ENCODE measurements at regions not wholly inside any gene's neighbourhood (a gene's known extent, or its start where the extent isn't known, plus 50 kb on each side); places are given as distances from the start of the nearest gene placed in this dataset.
"Not testable (repeated sequence)": the region's sequence is repeated elsewhere in the genome, so short reads cannot be mapped to it uniquely, and the experiment has no call there.

DNA sequence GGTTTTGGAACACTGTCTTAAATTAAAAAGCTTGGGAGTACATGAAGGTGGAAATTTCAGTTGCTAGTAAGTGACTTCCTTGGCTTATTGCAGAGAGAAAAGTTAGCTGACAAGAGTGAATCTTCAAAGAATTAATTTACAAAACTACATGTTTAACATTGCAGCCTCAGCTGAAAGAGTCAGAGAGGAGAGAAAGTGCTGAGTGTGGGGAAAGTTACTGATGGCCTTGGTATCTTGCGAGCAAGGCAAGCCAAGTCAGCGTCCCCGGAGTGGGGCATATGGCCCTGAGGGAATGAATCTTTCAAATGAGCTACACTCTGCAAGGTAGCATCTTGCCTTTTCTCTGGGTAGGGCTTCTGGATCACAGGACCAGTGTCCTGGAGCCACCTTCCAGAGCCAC lies 131.3 kb downstream of the LPIN1 start:
- Histone ChIP-seq H3K36me3 (ENCODE audit: control insufficient read depth, insufficient read depth, low read length) (no peaks in the 10 kb centered on the region), H3K4me3 (ENCODE audit: low read depth, low read length) (no peak overlapping the region), H3K27me3 (ENCODE audit: control insufficient read depth, insufficient read depth, low read length) (peaks cover 2% of the 10 kb centered on the region)
- TF ChIP-seq, protein P1, sequence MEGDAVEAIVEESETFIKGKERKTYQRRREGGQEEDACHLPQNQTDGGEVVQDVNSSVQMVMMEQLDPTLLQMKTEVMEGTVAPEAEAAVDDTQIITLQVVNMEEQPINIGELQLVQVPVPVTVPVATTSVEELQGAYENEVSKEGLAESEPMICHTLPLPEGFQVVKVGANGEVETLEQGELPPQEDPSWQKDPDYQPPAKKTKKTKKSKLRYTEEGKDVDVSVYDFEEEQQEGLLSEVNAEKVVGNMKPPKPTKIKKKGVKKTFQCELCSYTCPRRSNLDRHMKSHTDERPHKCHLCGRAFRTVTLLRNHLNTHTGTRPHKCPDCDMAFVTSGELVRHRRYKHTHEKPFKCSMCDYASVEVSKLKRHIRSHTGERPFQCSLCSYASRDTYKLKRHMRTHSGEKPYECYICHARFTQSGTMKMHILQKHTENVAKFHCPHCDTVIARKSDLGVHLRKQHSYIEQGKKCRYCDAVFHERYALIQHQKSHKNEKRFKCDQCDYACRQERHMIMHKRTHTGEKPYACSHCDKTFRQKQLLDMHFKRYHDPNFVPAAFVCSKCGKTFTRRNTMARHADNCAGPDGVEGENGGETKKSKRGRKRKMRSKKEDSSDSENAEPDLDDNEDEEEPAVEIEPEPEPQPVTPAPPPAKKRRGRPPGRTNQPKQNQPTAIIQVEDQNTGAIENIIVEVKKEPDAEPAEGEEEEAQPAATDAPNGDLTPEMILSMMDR (IDR thresholded peaks at IDR 0.05; ENCODE audit: insufficient read depth, low read length, poor library complexity, severe bottlenecking) = no peak
- DNase-seq (ENCODE audit: low read depth) = no peak

DNA sequence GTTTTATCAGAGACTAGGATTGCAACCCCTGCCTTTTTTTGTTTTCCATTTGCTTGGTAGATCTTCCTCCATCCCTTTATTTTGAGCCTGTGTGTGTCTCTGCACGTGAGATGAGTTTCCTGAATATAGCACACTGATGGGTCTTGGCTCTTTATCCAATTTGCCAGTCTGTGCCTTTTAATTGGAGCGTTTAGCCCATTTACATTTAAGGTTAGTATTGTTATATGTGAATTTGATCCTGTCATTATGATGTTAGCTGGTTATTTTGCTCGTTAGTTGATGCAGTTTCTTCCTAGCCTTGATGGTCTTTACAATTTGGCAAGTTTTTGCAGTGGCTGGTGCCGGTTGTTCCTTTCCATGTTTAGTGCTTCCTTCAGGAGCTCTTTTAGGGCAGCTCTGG lies 138.8 kb downstream of the LPIN1 start:
- not testable (repeated sequence) for H3K36me3 ChIP-seq (ENCODE audit: control insufficient read depth, insufficient read depth, low read length); DNase-seq (ENCODE audit: low read depth); H3K27me3 ChIP-seq (ENCODE audit: control insufficient read depth, insufficient read depth, low read length); H3K4me3 ChIP-seq (ENCODE audit: low read depth, low read length)

DNA sequence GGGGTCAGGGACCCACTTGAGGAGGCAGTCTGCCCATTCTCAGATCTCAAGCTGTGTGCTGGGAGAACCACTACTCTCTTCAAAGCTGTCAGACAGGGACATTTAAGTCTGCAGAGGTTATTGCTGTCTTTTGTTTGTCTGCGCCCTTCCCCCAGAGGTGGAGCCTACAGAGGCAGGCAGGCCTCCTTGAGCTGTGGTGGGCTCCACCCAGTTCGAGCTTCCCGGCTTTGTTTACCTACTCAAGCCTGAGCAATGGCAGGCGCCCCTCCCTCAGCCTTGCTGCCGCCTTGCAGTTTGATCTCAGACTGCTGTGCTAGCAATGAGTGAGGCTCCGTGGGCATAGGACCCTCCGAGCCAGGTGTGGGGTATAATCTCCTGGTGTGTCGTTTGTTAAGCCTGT lies 140.5 kb downstream of the LPIN1 start:
- not testable (repeated sequence) for H3K36me3 ChIP-seq (ENCODE audit: control insufficient read depth, insufficient read depth, low read length); DNase-seq (ENCODE audit: low read depth); H3K27me3 ChIP-seq (ENCODE audit: control insufficient read depth, insufficient read depth, low read length); H3K4me3 ChIP-seq (ENCODE audit: low read depth, low read length)

DNA sequence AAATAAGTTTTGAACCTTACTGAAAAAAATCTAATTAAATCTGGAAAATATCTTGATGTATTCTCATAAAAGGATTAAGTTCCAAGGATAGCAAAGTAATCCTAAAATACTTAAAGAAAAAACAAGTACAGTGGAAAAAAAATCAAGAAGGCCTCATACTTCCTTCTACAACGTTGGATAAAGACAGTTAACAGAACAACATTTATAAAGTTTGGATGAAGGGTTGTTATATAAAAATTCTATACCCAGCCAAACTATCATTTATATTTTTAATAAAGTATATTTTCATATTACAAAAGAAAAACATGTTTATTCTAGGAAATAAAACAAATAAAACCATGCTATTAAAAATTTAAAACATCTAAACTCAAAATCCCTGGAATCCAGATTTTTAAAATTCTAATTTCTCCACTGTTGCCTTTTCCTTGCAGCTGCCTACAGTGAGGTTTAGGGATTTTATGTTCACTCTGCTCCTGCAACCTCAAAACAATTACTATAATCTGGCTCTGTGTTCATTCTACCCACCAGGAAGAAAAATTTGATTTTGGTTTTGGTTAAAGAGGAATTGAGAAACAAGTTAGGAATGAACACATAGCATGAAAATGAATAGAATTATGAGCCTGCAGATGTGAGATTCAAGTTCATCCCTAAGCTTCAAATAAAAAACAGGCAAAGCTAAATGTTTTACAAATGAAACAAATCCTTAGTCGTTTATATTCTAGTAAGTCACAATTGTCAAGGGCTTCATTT lies 142.8 kb downstream of the LPIN1 start:
- TF ChIP-seq, protein P1 (IDR thresholded peaks at IDR 0.05; ENCODE audit: insufficient read depth, low read length, poor library complexity, severe bottlenecking) = no peak
- DNase-seq (ENCODE audit: low read depth) = no peak
- H3K27me3 ChIP-seq (ENCODE audit: control insufficient read depth, insufficient read depth, low read length) = no peaks in the 10 kb centered on the region
- no peaks in the 10 kb centered on the region for H3K36me3 ChIP-seq (ENCODE audit: control insufficient read depth, insufficient read depth, low read length)
- no peak overlapping the region for H3K4me3 ChIP-seq (ENCODE audit: low read depth, low read length)

DNA sequence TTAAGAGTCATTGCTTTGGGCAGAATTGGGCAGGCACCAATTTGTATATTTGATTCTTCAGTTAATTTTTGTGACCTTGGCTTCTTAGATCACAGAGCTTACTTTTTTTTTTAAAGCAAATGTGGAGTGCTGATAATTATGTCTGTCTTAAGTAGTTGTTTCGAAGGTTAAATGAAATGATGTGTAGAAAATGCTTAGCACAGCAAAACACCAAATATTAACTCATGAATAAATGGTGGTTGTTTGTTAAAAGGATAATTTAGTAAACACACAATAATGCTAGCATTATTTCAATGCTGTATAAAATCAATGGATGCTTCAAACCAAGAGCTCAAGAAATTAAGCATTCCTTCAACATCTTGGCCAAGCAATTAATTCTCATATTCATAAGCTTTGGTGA lies 143.4 kb downstream of the LPIN1 start:
- no peaks in the 10 kb centered on the region for H3K27me3 ChIP-seq (ENCODE audit: control insufficient read depth, insufficient read depth, low read length)
- TF ChIP-seq, protein P1 (IDR thresholded peaks at IDR 0.05; ENCODE audit: insufficient read depth, low read length, poor library complexity, severe bottlenecking) = no peak
- DNase-seq (ENCODE audit: low read depth) = no peak
- H3K36me3 ChIP-seq (ENCODE audit: control insufficient read depth, insufficient read depth, low read length) = no peaks in the 10 kb centered on the region
- H3K4me3 ChIP-seq (ENCODE audit: low read depth, low read length) = no peak overlapping the region

DNA sequence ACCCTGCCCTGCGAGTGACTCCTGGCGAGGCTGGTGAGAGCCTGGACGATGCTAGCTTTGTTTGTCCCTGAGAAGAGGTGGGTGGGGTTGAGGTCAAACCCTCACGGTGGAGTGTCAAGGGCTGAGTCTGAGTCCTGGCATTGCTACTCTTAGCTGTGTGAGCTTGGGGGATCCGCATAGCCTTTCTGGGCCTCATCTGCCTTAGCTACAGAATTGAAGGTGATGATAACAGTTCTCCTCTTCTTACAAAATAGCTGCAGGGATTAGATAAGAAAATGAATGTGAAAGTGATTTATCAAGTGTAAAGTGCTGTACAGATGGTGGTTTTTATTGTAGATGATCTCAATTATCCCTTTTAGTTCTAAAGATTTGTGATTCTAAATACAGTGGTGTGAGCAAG lies 144.6 kb downstream of the LPIN1 start:
- TF ChIP-seq, protein P1 (IDR thresholded peaks at IDR 0.05; ENCODE audit: insufficient read depth, low read length, poor library complexity, severe bottlenecking) = no peak
- Histone ChIP-seq H3K36me3 (ENCODE audit: control insufficient read depth, insufficient read depth, low read length) (no peaks in the 10 kb centered on the region), H3K27me3 (ENCODE audit: control insufficient read depth, insufficient read depth, low read length) (no peaks in the 10 kb centered on the region), H3K4me3 (ENCODE audit: low read depth, low read length) (no peak overlapping the region)
- no peak for DNase-seq (ENCODE audit: low read depth)
